ENCODE measurements at regions not wholly inside any gene's neighbourhood (a gene's known extent, or its start where the extent isn't known, plus 50 kb on each side); places are given as distances from the start of the nearest gene placed in this dataset.

- no peak for TF ChIP-seq CTCF (IDR thresholded peaks at IDR 0.05)
- H3K4me1 Mint-ChIP-seq: peaks cover 52% of the 10 kb centered on the region
- peaks cover 5% of the 10 kb centered on the region for H3K36me3 Mint-ChIP-seq (ENCODE audit: low read depth)
- H3K27me3 Mint-ChIP-seq (ENCODE audit: low read depth, poor library complexity): no peaks in the 10 kb centered on the region
- no peak overlapping the region for H3K4me3 Mint-ChIP-seq
- no peak overlapping the region for H3K27ac Mint-ChIP-seq
- no peaks in the 10 kb centered on the region for H3K9me3 Mint-ChIP-seq
- DNase-seq: no peak
These were observed 120.1 kb downstream of the PLEKHG1 start for GRCh38 chr6:150719831-150720230.

GRCh38 chr6:150720774-150721233, 121.1 kb downstream of the PLEKHG1 start:
- no peak for DNase-seq
- Mint-ChIP-seq H3K27ac (peak overlapping the region; percentile 3), H3K9me3 (no peaks in the 10 kb centered on the region), H3K4me1 (peaks cover 48% of the 10 kb centered on the region), H3K36me3 (ENCODE audit: low read depth) (peaks cover 5% of the 10 kb centered on the region), H3K27me3 (ENCODE audit: low read depth, poor library complexity) (peaks cover 4% of the 10 kb centered on the region), H3K4me3 (peak overlapping the region; percentile 36)
- TF ChIP-seq CTCF (IDR thresholded peaks at IDR 0.05): no peak

DNA sequence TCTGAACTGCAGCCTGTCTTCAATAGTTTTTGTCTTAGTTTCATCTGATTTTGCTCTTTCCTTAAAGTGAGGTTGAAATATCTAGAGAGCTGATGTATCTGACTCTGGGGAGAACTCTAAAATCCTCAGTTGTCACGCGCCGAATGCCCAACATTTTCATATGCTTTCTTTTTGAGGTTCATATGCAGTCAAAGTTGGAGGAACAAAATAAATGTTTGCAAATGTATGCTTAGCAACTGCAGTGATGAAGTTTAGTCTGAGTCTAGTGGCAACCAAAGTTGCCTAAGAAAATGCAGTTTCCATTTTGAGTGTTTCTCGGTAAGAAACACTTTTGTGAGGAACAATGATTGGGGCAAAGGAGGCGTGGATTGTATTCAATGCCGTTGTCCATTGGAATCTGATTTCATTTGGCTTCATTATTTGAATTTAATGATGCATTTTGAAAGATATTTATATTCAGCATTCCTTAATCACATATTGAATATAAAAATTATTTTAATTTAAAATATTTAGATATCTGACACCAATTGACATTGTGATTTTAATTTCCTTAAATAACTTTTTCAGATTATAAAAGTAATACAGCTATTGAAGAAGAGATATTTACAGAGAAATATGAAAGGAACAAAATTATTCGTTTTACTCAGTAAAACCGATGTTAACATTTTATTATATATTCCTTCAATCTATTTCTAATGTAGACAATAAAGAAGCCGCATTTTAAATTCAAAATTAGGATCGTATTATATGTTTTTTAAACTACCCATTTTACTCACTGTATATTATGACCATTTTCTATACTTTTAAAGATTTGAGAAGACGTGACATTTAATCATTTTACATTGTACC, 122.0 kb downstream of the PLEKHG1 start:
- TF ChIP-seq CTCF (IDR thresholded peaks at IDR 0.05): no peak

GRCh38 chr6:150722614-150723344, 123.1 kb downstream of the PLEKHG1 start:
- DNase-seq: no peak
- H3K36me3 Mint-ChIP-seq (ENCODE audit: low read depth): no peaks in the 10 kb centered on the region
- H3K4me1 Mint-ChIP-seq: peaks cover 39% of the 10 kb centered on the region
- H3K4me3 Mint-ChIP-seq: no peak overlapping the region
- H3K27me3 Mint-ChIP-seq (ENCODE audit: low read depth, poor library complexity): peaks cover 4% of the 10 kb centered on the region
- no peaks in the 10 kb centered on the region for H3K9me3 Mint-ChIP-seq
- TF ChIP-seq CTCF (IDR thresholded peaks at IDR 0.05): no peak
- H3K27ac Mint-ChIP-seq: no peak overlapping the region

More for the DNA sequence above, 122.0 kb downstream of the PLEKHG1 start:
- peaks cover 4% of the 10 kb centered on the region for H3K27me3 Mint-ChIP-seq (ENCODE audit: low read depth, poor library complexity)
- H3K27ac Mint-ChIP-seq: peak overlapping the region; percentile 11
- DNase-seq: no peak
- no peak overlapping the region for H3K4me3 Mint-ChIP-seq
- H3K36me3 Mint-ChIP-seq (ENCODE audit: low read depth): no peaks in the 10 kb centered on the region
- H3K9me3 Mint-ChIP-seq: no peaks in the 10 kb centered on the region
- peaks cover 41% of the 10 kb centered on the region for H3K4me1 Mint-ChIP-seq

GRCh38 chr6:150723345-150723658, 123.6 kb downstream of the PLEKHG1 start:
- Mint-ChIP-seq H3K4me1 (peaks cover 39% of the 10 kb centered on the region), H3K27ac (no peak overlapping the region), H3K27me3 (ENCODE audit: low read depth, poor library complexity) (peaks cover 4% of the 10 kb centered on the region), H3K36me3 (ENCODE audit: low read depth) (no peaks in the 10 kb centered on the region), H3K4me3 (no peak overlapping the region), H3K9me3 (no peaks in the 10 kb centered on the region)
- TF ChIP-seq CTCF (IDR thresholded peaks at IDR 0.05): no peak
- no peak for DNase-seq
